ENCODE measurements at regions not wholly inside any gene's neighbourhood (a gene's known extent, or its start where the extent isn't known, plus 50 kb on each side); places are given as distances from the start of the nearest gene placed in this dataset.

- no peak for TF ChIP-seq CTCF (IDR thresholded peaks at IDR 0.05 in 8 of 11, conservative IDR thresholded peaks at IDR 0.05 in 3 of 11)
- TF ChIP-seq POLR2A (IDR thresholded peaks at IDR 0.05) = no peak
Observed at GRCh38 chr12:91620422-91620821, 437.8 kb upstream of the DCN start.
